Hepatocyte (in vitro differentiated cells): ENCODE measurements at regions not wholly inside any gene's neighbourhood (a gene's known extent, or its start where the extent isn't known, plus 50 kb on each side); places are given as distances from the start of the nearest gene placed in this dataset.

ENCODE experiments used
- CTCF ChIP-seq: fragments of 200-600 bp; sonication (generic); IDR thresholded peaks from 2 replicates; pipeline ENCODE4 v1.5.1; 2016; ENCODE audit warnings: antibody characterized with exemption, mild to moderate bottlenecking; ENCODE audit not compliant: poor library complexity
- EZH2 ChIP-seq: fragments of 200-600 bp; sonication (generic); IDR thresholded peaks from 2 replicates; pipeline ENCODE4 v1.6.1; 2016; ENCODE audit warnings: antibody characterized with exemption, mild to moderate bottlenecking, borderline replicate concordance
- EZH2phosphoT487 ChIP-seq: fragments of 200-600 bp; sonication (generic); IDR thresholded peaks from one replicate; pipeline ENCODE4 v1.6.1; 2018; ENCODE audit warnings: antibody characterized with exemption, mild to moderate bottlenecking, low read depth, moderate library complexity; ENCODE audit not compliant: unreplicated experiment, severe bottlenecking

- no peak for TF ChIP-seq CTCF
- no peak for TF ChIP-seq EZH2
- no peak for TF ChIP-seq EZH2phosphoT487
Observed at GRCh38 chr5:57069115-57069835, 104.6 kb upstream of the GPBP1 start.
